Testis (tissue), 2 donors: ENCODE measurements at regions not wholly inside any gene's neighbourhood (a gene's known extent, or its start where the extent isn't known, plus 50 kb on each side); places are given as distances from the start of the nearest gene placed in this dataset.

ENCODE experiments used
- DNase-seq: peaks from one replicate; pipeline ENCODE4 v3.0.0-alpha.2; 2019
- H3K27ac ChIP-seq, 2 donors: fragments of 200-600 bp; sonication (generic); one replicate each; pipeline ENCODE4 v1.5.1; 2019
- H3K27me3 ChIP-seq: fragments of 200-600 bp; sonication (generic); one replicate; pipeline ENCODE4 v1.5.1; 2019
- H3K36me3 ChIP-seq: fragments of 200-600 bp; sonication (generic); one replicate; pipeline ENCODE4 v1.5.1; 2017; ENCODE audit warnings: low read depth; ENCODE audit errors: missing control alignments
- H3K4me1 ChIP-seq: fragments of 200-600 bp; sonication (generic); one replicate; pipeline ENCODE4 v1.5.1; 2019
- H3K4me3 ChIP-seq, 2 donors: fragments of 200-600 bp; sonication (generic); one replicate each; pipeline ENCODE4 v1.5.1; 2017 to 2019
- H3K9me3 ChIP-seq: fragments of 200-600 bp; sonication (generic); one replicate; pipeline ENCODE4 v1.5.1; 2017
- CTCF ChIP-seq, 3 experiments: fragments of 450-650 bp in 2 of 3; fragments of 200-600 bp in 1 of 3; sonication (generic) in 1 of 3; IDR thresholded peaks; one replicate each; pipeline ENCODE4 v1.5.1; 2016 to 2019; ENCODE audit warnings: antibody characterized with exemption in 3 of 3, mild to moderate bottlenecking in 2 of 3, moderate library complexity in 1 of 3
- POLR2A ChIP-seq: fragments of 450-650 bp; IDR thresholded peaks from one replicate; pipeline ENCODE4 v1.6.1; 2017; ENCODE audit warnings: antibody characterized with exemption, mild to moderate bottlenecking, moderate library complexity
- WGBS, 2 donors: methylation state at CpG; one replicate each; pipeline ENCODE4 v1.1.5; 2018; 5-methylcytosine and 5-hydroxymethylcytosine counted together
- intact Hi-C: fragments of 100-400 bp; cut with DNase I; formaldehyde crosslinking; loops from one replicate; pipeline ENCODE4 v1.15.1; 2023; ENCODE audit warnings: low total_unique reads

- Histone ChIP-seq H3K4me3 (no peak overlapping the region), H3K36me3 (no peaks in the 10 kb centered on the region), H3K27ac (no peak overlapping the region), H3K4me1 (no peaks in the 10 kb centered on the region), H3K9me3 (no peaks in the 10 kb centered on the region), H3K27me3 (no peaks in the 10 kb centered on the region)
- intact Hi-C loops, result no loop called here
- 61 to 63% methylated on average over 6 of the region's 6 CpGs for WGBS, 2 donors
- no peak for TF ChIP-seq CTCF (IDR thresholded peaks at IDR 0.05)
- no peak for DNase-seq
Measured at GRCh38 chr5:165304193-165304827, 1798.9 kb downstream of the MAT2B start.

- intact Hi-C loops, result no loop called here
- DNase-seq, result no peak
- WGBS, 2 donors, result 39 to 47% methylated on average over 6 of the region's 6 CpGs
- H3K4me1 ChIP-seq, result no peaks in the 10 kb centered on the region
- no peak overlapping the region for H3K4me3 ChIP-seq
- no peaks in the 10 kb centered on the region for H3K9me3 ChIP-seq
- H3K27me3 ChIP-seq, result no peaks in the 10 kb centered on the region
- H3K27ac ChIP-seq, result no peak overlapping the region
- TF ChIP-seq POLR2A (no peak), CTCF (IDR thresholded peaks at IDR 0.05) (no peak)
- H3K36me3 ChIP-seq, result no peaks in the 10 kb centered on the region
Measured at GRCh38 chr5:165305596-165305995, 1800.2 kb downstream of the MAT2B start.

- no peak overlapping the region for H3K27ac ChIP-seq
- H3K4me3 ChIP-seq, result no peak overlapping the region
- DNase-seq, result no peak
- no peak for TF ChIP-seq CTCF (IDR thresholded peaks at IDR 0.05)
- TF ChIP-seq POLR2A, result no peak
- intact Hi-C loops, result no loop called here
- WGBS, 2 donors, result 87 to 88% methylated on average over 3 of the region's 3 CpGs
- H3K4me1 ChIP-seq, result no peaks in the 10 kb centered on the region
- no peaks in the 10 kb centered on the region for H3K9me3 ChIP-seq
- H3K27me3 ChIP-seq, result no peaks in the 10 kb centered on the region
- H3K36me3 ChIP-seq, result no peaks in the 10 kb centered on the region
Measured at GRCh38 chr5:165309446-165309845, 1804.0 kb downstream of the MAT2B start.

- Histone ChIP-seq H3K36me3 (no peaks in the 10 kb centered on the region), H3K9me3 (no peaks in the 10 kb centered on the region), H3K27me3 (no peaks in the 10 kb centered on the region), H3K4me3 (no peak overlapping the region), H3K27ac (no peak overlapping the region), H3K4me1 (no peaks in the 10 kb centered on the region)
- TF ChIP-seq POLR2A (no peak), CTCF (IDR thresholded peaks at IDR 0.05) (no peak)
- WGBS, 2 donors, result 94 to 100% methylated on average over 2 of the region's 2 CpGs
- no peak for DNase-seq
- intact Hi-C loops, result no loop called here
Measured at GRCh38 chr5:165310031-165310430, 1804.6 kb downstream of the MAT2B start.

GRCh38 chr5:165321912-165322311, 1816.5 kb downstream of the MAT2B start:
- Histone ChIP-seq H3K4me3 (no peak overlapping the region), H3K4me1 (no peaks in the 10 kb centered on the region), H3K9me3 (no peaks in the 10 kb centered on the region), H3K27ac (no peak overlapping the region), H3K27me3 (no peaks in the 10 kb centered on the region), H3K36me3 (no peaks in the 10 kb centered on the region)
- WGBS, 2 donors, result 72% methylated on average over 4 of the region's 4 CpGs
- no peak for DNase-seq
- intact Hi-C loops, result no loop called here
- no peak for TF ChIP-seq POLR2A
- no peak for TF ChIP-seq CTCF (IDR thresholded peaks at IDR 0.05)
